ENCODE measurements at regions not wholly inside any gene's neighbourhood (a gene's known extent, or its start where the extent isn't known, plus 50 kb on each side); places are given as distances from the start of the nearest gene placed in this dataset.
"Not testable (repeated sequence)": the region's sequence is repeated elsewhere in the genome, so short reads cannot be mapped to it uniquely, and the experiment has no call there.

- Histone ChIP-seq H2BK12ac (ENCODE audit: low read length) (no peak overlapping the region), H3K36me3 (ENCODE audit: control insufficient read depth in 1 of 2, insufficient read depth in 2 of 2, low read length in 2 of 2) (no peaks in the 10 kb centered on the region), H3K23ac (ENCODE audit: low read length) (no peak overlapping the region), H3K14ac (ENCODE audit: low read length) (no peak overlapping the region), H3K79me1 (ENCODE audit: low read length) (no peaks in the 10 kb centered on the region), H3K4me1 (ENCODE audit: control insufficient read depth in 1 of 2, insufficient read depth in 2 of 2, low read length in 2 of 2) (no peaks in the 10 kb centered on the region), H4K91ac (ENCODE audit: low read depth, low read length) (no peak overlapping the region), H4K12ac (ENCODE audit: low read depth, low read length) (no peak overlapping the region), H3K18ac (ENCODE audit: low read length) (no peak overlapping the region), H3K9ac (ENCODE audit: low read length) (no peak overlapping the region), H4K8ac (ENCODE audit: low read depth, low read length) (no peak overlapping the region), H2AFZ (ENCODE audit: insufficient read depth, low read length, poor library complexity) (no peak overlapping the region), H3K27ac (ENCODE audit: low read depth, low read length) (no peak overlapping the region), H3K4ac (ENCODE audit: low read depth, low read length) (no peak overlapping the region), H2BK120ac (ENCODE audit: insufficient read depth, low read length, poor library complexity) (no peak overlapping the region), H3K79me2 (ENCODE audit: control insufficient read depth, insufficient read depth, low read length, poor library complexity) (no peaks in the 10 kb centered on the region), H3K27me3 (ENCODE audit: insufficient read depth, low read length) (no peaks in the 10 kb centered on the region), H2BK5ac (ENCODE audit: low read depth, low read length, poor library complexity) (no peak overlapping the region), H3K4me2 (ENCODE audit: low read length) (no peak overlapping the region), H3K4me3 (ENCODE audit: low read depth, low read length) (no peak overlapping the region), H2AK5ac (ENCODE audit: low read length) (no peak overlapping the region), H3K9me3 (ENCODE audit: insufficient read depth, low read depth, low read length) (no peaks in the 10 kb centered on the region)
- DNase-seq, result no peak
- no CpG with 5 or more reads among the region's 2 CpGs for WGBS (ENCODE audit: extremely low coverage, insufficient coverage, insufficient read length)
Observed at GRCh38 chr6:19928461-19928860, 91.3 kb downstream of the ID4 start.

- H3K23ac ChIP-seq (ENCODE audit: low read length), result no peak overlapping the region
- no CpG with 5 or more reads among the region's 1 CpG for WGBS (ENCODE audit: extremely low coverage, insufficient coverage, insufficient read length)
- no peak overlapping the region for H2AK5ac ChIP-seq (ENCODE audit: low read length)
Observed at GRCh38 chr6:19929312-19929711, 92.1 kb downstream of the ID4 start.

GRCh38 chr6:19934996-19935591 lies 97.9 kb downstream of the ID4 start:
- Histone ChIP-seq H3K27ac (ENCODE audit: low read depth, low read length) (no peak overlapping the region), H3K4me2 (ENCODE audit: low read length) (no peak overlapping the region), H3K27me3 (ENCODE audit: insufficient read depth, low read length) (no peaks in the 10 kb centered on the region), H2AK5ac (ENCODE audit: low read length) (no peak overlapping the region), H2BK12ac (ENCODE audit: low read length) (no peak overlapping the region), H4K12ac (ENCODE audit: low read depth, low read length) (no peak overlapping the region), H3K23ac (ENCODE audit: low read length) (no peak overlapping the region), H2BK120ac (ENCODE audit: insufficient read depth, low read length, poor library complexity) (no peak overlapping the region), H3K14ac (ENCODE audit: low read length) (no peak overlapping the region), H3K36me3 (ENCODE audit: control insufficient read depth in 1 of 2, insufficient read depth in 2 of 2, low read length in 2 of 2) (no peaks in the 10 kb centered on the region), H4K91ac (ENCODE audit: low read depth, low read length) (no peak overlapping the region), H3K9me3 (ENCODE audit: insufficient read depth, low read depth, low read length) (no peaks in the 10 kb centered on the region), H3K4me1 (ENCODE audit: control insufficient read depth in 1 of 2, insufficient read depth in 2 of 2, low read length in 2 of 2) (no peaks in the 10 kb centered on the region), H3K4me3 (ENCODE audit: low read depth, low read length) (no peak overlapping the region), H3K4ac (ENCODE audit: low read depth, low read length) (no peak overlapping the region), H3K79me1 (ENCODE audit: low read length) (no peaks in the 10 kb centered on the region), H4K8ac (ENCODE audit: low read depth, low read length) (no peak overlapping the region), H3K18ac (ENCODE audit: low read length) (no peak overlapping the region), H3K9ac (ENCODE audit: low read length) (no peak overlapping the region), H2BK5ac (ENCODE audit: low read depth, low read length, poor library complexity) (no peak overlapping the region), H2AFZ (ENCODE audit: insufficient read depth, low read length, poor library complexity) (no peak overlapping the region), H3K79me2 (ENCODE audit: control insufficient read depth, insufficient read depth, low read length, poor library complexity) (no peaks in the 10 kb centered on the region)
- no CpG with 5 or more reads among the region's 5 CpGs for WGBS (ENCODE audit: extremely low coverage, insufficient coverage, insufficient read length)
- no peak for DNase-seq

More at GRCh38 chr6:19929312-19929711, 92.1 kb downstream of the ID4 start:
- no peaks in the 10 kb centered on the region for H3K4me1 ChIP-seq (ENCODE audit: control insufficient read depth in 1 of 2, insufficient read depth in 2 of 2, low read length in 2 of 2)
- H3K4me3 ChIP-seq (ENCODE audit: low read depth, low read length), result no peak overlapping the region
- H2BK120ac ChIP-seq (ENCODE audit: insufficient read depth, low read length, poor library complexity), result no peak overlapping the region
- H2AFZ ChIP-seq (ENCODE audit: insufficient read depth, low read length, poor library complexity), result no peak overlapping the region
- H3K18ac ChIP-seq (ENCODE audit: low read length), result no peak overlapping the region
- H4K8ac ChIP-seq (ENCODE audit: low read depth, low read length), result no peak overlapping the region
- DNase-seq, result no peak
- H3K27ac ChIP-seq (ENCODE audit: low read depth, low read length), result no peak overlapping the region
- no peak overlapping the region for H4K91ac ChIP-seq (ENCODE audit: low read depth, low read length)
- H3K4ac ChIP-seq (ENCODE audit: low read depth, low read length), result no peak overlapping the region
- no peaks in the 10 kb centered on the region for H3K79me2 ChIP-seq (ENCODE audit: control insufficient read depth, insufficient read depth, low read length, poor library complexity)
- H2BK12ac ChIP-seq (ENCODE audit: low read length), result no peak overlapping the region
- no peaks in the 10 kb centered on the region for H3K36me3 ChIP-seq (ENCODE audit: control insufficient read depth in 1 of 2, insufficient read depth in 2 of 2, low read length in 2 of 2)
- no peak overlapping the region for H4K12ac ChIP-seq (ENCODE audit: low read depth, low read length)
- no peaks in the 10 kb centered on the region for H3K79me1 ChIP-seq (ENCODE audit: low read length)
- no peaks in the 10 kb centered on the region for H3K27me3 ChIP-seq (ENCODE audit: insufficient read depth, low read length)
- no peak overlapping the region for H3K9ac ChIP-seq (ENCODE audit: low read length)
- H2BK5ac ChIP-seq (ENCODE audit: low read depth, low read length, poor library complexity), result no peak overlapping the region
- H3K4me2 ChIP-seq (ENCODE audit: low read length), result no peak overlapping the region
- H3K14ac ChIP-seq (ENCODE audit: low read length), result no peak overlapping the region
- no peaks in the 10 kb centered on the region for H3K9me3 ChIP-seq (ENCODE audit: insufficient read depth, low read depth, low read length)

GRCh38 chr6:19939321-19939720 lies 102.2 kb downstream of the ID4 start:
- H3K14ac ChIP-seq (ENCODE audit: low read length); H4K91ac ChIP-seq (ENCODE audit: low read depth, low read length); H3K27ac ChIP-seq (ENCODE audit: low read depth, low read length); H2AFZ ChIP-seq (ENCODE audit: insufficient read depth, low read length, poor library complexity); H4K8ac ChIP-seq (ENCODE audit: low read depth, low read length); H3K4ac ChIP-seq (ENCODE audit: low read depth, low read length); H4K12ac ChIP-seq (ENCODE audit: low read depth, low read length); H3K23ac ChIP-seq (ENCODE audit: low read length); H3K9me3 ChIP-seq (ENCODE audit: insufficient read depth, low read depth, low read length); H3K4me2 ChIP-seq (ENCODE audit: low read length); H3K4me1 ChIP-seq (ENCODE audit: control insufficient read depth in 1 of 2, insufficient read depth in 2 of 2, low read length in 2 of 2); H2BK120ac ChIP-seq (ENCODE audit: insufficient read depth, low read length, poor library complexity); H2BK12ac ChIP-seq (ENCODE audit: low read length); H3K79me1 ChIP-seq (ENCODE audit: low read length); H3K9ac ChIP-seq (ENCODE audit: low read length); H3K27me3 ChIP-seq (ENCODE audit: insufficient read depth, low read length); H2BK5ac ChIP-seq (ENCODE audit: low read depth, low read length, poor library complexity); H2AK5ac ChIP-seq (ENCODE audit: low read length); DNase-seq; H3K4me3 ChIP-seq (ENCODE audit: low read depth, low read length); H3K36me3 ChIP-seq (ENCODE audit: control insufficient read depth in 1 of 2, insufficient read depth in 2 of 2, low read length in 2 of 2); H3K79me2 ChIP-seq (ENCODE audit: control insufficient read depth, insufficient read depth, low read length, poor library complexity); H3K18ac ChIP-seq (ENCODE audit: low read length): not testable (repeated sequence)
- WGBS (ENCODE audit: extremely low coverage, insufficient coverage, insufficient read length), result no CpG with 5 or more reads among the region's 28 CpGs
